ENCODE measurements at regions not wholly inside any gene's neighbourhood (a gene's known extent, or its start where the extent isn't known, plus 50 kb on each side); places are given as distances from the start of the nearest gene placed in this dataset.

DNA sequence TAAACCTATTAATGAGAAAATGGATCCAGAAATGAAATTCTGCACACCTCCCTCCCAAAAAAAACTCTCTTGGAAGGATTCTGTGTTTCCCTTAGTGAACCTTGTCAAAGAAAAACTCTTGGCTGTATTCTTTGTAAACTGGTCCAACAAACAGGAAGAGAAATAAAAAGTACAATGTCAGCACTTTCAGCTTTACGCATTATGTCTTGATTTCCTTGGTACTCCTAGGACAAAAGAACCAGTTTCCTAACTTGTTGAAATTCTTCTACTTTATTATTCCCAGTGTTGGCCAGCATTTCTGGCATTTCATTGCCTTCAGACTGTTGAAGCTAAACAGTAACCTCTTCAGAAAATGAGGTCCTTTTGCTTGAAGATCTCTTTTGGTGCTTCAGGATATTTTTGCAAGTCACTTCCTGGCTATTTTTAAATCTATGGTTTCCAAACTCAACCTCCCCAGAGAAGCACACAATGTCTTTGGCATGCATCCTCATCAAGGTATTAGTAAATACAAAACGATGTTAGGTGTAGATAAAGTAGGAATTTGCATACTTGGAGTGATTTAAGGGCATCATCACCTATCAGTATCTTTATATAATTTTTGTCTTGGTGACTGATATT lies 342.7 kb downstream of the AASDHPPT start:
- no peak for TF ChIP-seq EZH2 (IDR thresholded peaks at IDR 0.05; ENCODE audit: borderline replicate concordance, low read depth, low read length, poor library complexity, severe bottlenecking)
- TF ChIP-seq, protein P1, sequence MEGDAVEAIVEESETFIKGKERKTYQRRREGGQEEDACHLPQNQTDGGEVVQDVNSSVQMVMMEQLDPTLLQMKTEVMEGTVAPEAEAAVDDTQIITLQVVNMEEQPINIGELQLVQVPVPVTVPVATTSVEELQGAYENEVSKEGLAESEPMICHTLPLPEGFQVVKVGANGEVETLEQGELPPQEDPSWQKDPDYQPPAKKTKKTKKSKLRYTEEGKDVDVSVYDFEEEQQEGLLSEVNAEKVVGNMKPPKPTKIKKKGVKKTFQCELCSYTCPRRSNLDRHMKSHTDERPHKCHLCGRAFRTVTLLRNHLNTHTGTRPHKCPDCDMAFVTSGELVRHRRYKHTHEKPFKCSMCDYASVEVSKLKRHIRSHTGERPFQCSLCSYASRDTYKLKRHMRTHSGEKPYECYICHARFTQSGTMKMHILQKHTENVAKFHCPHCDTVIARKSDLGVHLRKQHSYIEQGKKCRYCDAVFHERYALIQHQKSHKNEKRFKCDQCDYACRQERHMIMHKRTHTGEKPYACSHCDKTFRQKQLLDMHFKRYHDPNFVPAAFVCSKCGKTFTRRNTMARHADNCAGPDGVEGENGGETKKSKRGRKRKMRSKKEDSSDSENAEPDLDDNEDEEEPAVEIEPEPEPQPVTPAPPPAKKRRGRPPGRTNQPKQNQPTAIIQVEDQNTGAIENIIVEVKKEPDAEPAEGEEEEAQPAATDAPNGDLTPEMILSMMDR (conservative IDR thresholded peaks at IDR 0.05; ENCODE audit: low read depth, low read length) = no peak

All from A673 (cell line).